ENCODE measurements at regions not wholly inside any gene's neighbourhood (a gene's known extent, or its start where the extent isn't known, plus 50 kb on each side); places are given as distances from the start of the nearest gene placed in this dataset.

- TF ChIP-seq USF2 (IDR thresholded peaks at IDR 0.05; ENCODE audit: low read length) (no peak), RXRA (IDR thresholded peaks at IDR 0.05; ENCODE audit: insufficient read depth, low read depth, low read length) (no peak), KDM5A (IDR thresholded peaks at IDR 0.05; ENCODE audit: low read length) (no peak), TBP (IDR thresholded peaks at IDR 0.05; ENCODE audit: low read depth, low read length) (no peak), HDAC6 (IDR thresholded peaks at IDR 0.05; ENCODE audit: low read depth, low read length) (no peak), SP2 (IDR thresholded peaks at IDR 0.05; ENCODE audit: low read length) (no peak), CTBP2 (IDR thresholded peaks at IDR 0.05; ENCODE audit: borderline replicate concordance, insufficient read depth, insufficient read length, low read length) (no peak)
- TF ChIP-seq, protein P1, sequence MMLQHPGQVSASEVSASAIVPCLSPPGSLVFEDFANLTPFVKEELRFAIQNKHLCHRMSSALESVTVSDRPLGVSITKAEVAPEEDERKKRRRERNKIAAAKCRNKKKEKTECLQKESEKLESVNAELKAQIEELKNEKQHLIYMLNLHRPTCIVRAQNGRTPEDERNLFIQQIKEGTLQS (IDR thresholded peaks at IDR 0.05; ENCODE audit: insufficient read depth, low read depth, low read length): no peak
Measured at GRCh38 chr4:38565271-38566199, 98.5 kb upstream of the KLF3 start (continued).
